ENCODE measurements at regions not wholly inside any gene's neighbourhood (a gene's known extent, or its start where the extent isn't known, plus 50 kb on each side); places are given as distances from the start of the nearest gene placed in this dataset.

GRCh38 chr16:26885674-26886073 is 181.1 kb upstream of the C16orf82 start:
- Histone ChIP-seq H3K27ac (ENCODE audit: low read depth, low read length) (no peak overlapping the region), H3K9me3 (ENCODE audit: insufficient read depth, low read depth, low read length) (peaks cover 3% of the 10 kb centered on the region), H3K4me3 (ENCODE audit: low read length) (no peak overlapping the region), H3K36me3 (ENCODE audit: insufficient read depth, low read length) (no peaks in the 10 kb centered on the region), H3K4me1 (ENCODE audit: insufficient read depth, low read length) (no peaks in the 10 kb centered on the region), H3K27me3 (ENCODE audit: insufficient read depth, low read length) (no peaks in the 10 kb centered on the region), H3K9ac (ENCODE audit: low read depth, low read length) (no peak overlapping the region)
- WGBS, result 92% methylated on average over 1 of the region's 1 CpG

- H3K9ac ChIP-seq (ENCODE audit: low read depth, low read length), result no peak overlapping the region
- no peak overlapping the region for H3K27ac ChIP-seq (ENCODE audit: low read depth, low read length)
These were observed 177.0 kb upstream of the C16orf82 start for GRCh38 chr16:26889740-26890139.

DNA sequence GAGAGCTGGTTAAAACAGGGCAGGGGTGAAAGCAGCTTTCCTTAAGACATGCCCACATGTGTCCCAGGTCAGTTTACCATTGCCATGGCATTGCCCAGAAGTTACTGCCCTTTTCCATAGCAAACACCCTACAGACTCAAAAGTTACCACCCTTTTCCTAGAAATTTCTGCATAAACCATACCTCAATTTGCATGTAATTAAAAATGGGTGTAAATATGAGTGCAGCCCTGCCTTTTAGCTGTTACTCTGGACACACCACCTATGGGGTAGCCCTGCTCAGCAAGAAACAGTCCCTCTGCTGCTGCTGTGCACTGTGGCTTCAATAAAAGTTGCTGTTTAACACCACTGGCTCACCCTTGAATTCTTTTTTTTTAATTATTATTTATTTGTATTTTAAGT is 168.5 kb upstream of the C16orf82 start:
- Histone ChIP-seq H3K36me3 (ENCODE audit: insufficient read depth, low read length) (no peaks in the 10 kb centered on the region), H3K9ac (ENCODE audit: low read depth, low read length) (no peak overlapping the region), H3K4me1 (ENCODE audit: insufficient read depth, low read length) (0 out of 2 replicates have a peak, but pooled peaks cover 6% of the 10 kb centered on the region), H3K9me3 (ENCODE audit: insufficient read depth, low read depth, low read length) (no peaks in the 10 kb centered on the region), H3K4me3 (ENCODE audit: low read length) (no peak overlapping the region), H3K27ac (ENCODE audit: low read depth, low read length) (no peak overlapping the region), H3K27me3 (ENCODE audit: insufficient read depth, low read length) (no peaks in the 10 kb centered on the region)

More at GRCh38 chr16:26889740-26890139, 177.0 kb upstream of the C16orf82 start:
- WGBS, result 96% methylated on average over 2 of the region's 2 CpGs
- no peaks in the 10 kb centered on the region for H3K27me3 ChIP-seq (ENCODE audit: insufficient read depth, low read length)
- peaks cover 1% of the 10 kb centered on the region for H3K9me3 ChIP-seq (ENCODE audit: insufficient read depth, low read depth, low read length)
- no peaks in the 10 kb centered on the region for H3K4me1 ChIP-seq (ENCODE audit: insufficient read depth, low read length)
- H3K4me3 ChIP-seq (ENCODE audit: low read length), result no peak overlapping the region
- H3K36me3 ChIP-seq (ENCODE audit: insufficient read depth, low read length), result no peaks in the 10 kb centered on the region

GRCh38 chr16:26901196-26901861 is 165.4 kb upstream of the C16orf82 start:
- 91% methylated on average over 6 of the region's 6 CpGs for WGBS
- Histone ChIP-seq H3K27me3 (ENCODE audit: insufficient read depth, low read length) (no peaks in the 10 kb centered on the region), H3K36me3 (ENCODE audit: insufficient read depth, low read length) (no peaks in the 10 kb centered on the region), H3K4me3 (ENCODE audit: low read length) (no peak overlapping the region), H3K27ac (ENCODE audit: low read depth, low read length) (no peak overlapping the region), H3K4me1 (ENCODE audit: insufficient read depth, low read length) (0 out of 2 replicates have a peak, but pooled peaks cover 2% of the 10 kb centered on the region), H3K9ac (ENCODE audit: low read depth, low read length) (no peak overlapping the region), H3K9me3 (ENCODE audit: insufficient read depth, low read depth, low read length) (no peaks in the 10 kb centered on the region)

- Histone ChIP-seq H3K4me1 (ENCODE audit: insufficient read depth, low read length) (no peaks in the 10 kb centered on the region), H3K4me3 (ENCODE audit: low read length) (no peak overlapping the region), H3K27me3 (ENCODE audit: insufficient read depth, low read length) (no peaks in the 10 kb centered on the region)
These were observed 164.7 kb upstream of the C16orf82 start for GRCh38 chr16:26901983-26902382.

DNA sequence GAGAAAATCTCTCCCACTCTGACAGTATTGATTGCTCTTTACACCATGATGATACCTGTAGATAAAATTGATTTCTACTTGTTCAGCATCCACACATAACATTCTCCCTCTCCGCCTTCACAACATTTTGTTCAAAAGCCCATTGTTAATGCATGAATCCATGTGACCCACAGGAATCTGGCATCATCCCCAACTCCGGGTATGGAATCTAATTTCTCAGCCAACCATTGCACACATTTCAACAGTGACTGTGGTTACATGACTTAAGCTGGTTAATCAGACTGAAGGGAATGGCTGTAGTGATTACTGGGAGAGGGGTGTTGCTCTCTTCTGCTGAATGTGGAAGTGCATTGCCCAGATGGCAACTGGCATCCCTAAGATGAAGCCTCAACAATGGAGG is 161.4 kb upstream of the C16orf82 start:
- Histone ChIP-seq H3K4me1 (ENCODE audit: insufficient read depth, low read length) (no peaks in the 10 kb centered on the region), H3K27ac (ENCODE audit: low read depth, low read length) (no peak overlapping the region), H3K36me3 (ENCODE audit: insufficient read depth, low read length) (no peaks in the 10 kb centered on the region), H3K9ac (ENCODE audit: low read depth, low read length) (no peak overlapping the region), H3K4me3 (ENCODE audit: low read length) (no peak overlapping the region), H3K9me3 (ENCODE audit: insufficient read depth, low read depth, low read length) (no peaks in the 10 kb centered on the region), H3K27me3 (ENCODE audit: insufficient read depth, low read length) (no peaks in the 10 kb centered on the region)
- WGBS, result 89% methylated on average over 2 of the region's 2 CpGs

More at GRCh38 chr16:26901983-26902382, 164.7 kb upstream of the C16orf82 start:
- no peaks in the 10 kb centered on the region for H3K9me3 ChIP-seq (ENCODE audit: insufficient read depth, low read depth, low read length)
- H3K36me3 ChIP-seq (ENCODE audit: insufficient read depth, low read length), result no peaks in the 10 kb centered on the region
- no peak overlapping the region for H3K27ac ChIP-seq (ENCODE audit: low read depth, low read length)
- no peak overlapping the region for H3K9ac ChIP-seq (ENCODE audit: low read depth, low read length)

DNA sequence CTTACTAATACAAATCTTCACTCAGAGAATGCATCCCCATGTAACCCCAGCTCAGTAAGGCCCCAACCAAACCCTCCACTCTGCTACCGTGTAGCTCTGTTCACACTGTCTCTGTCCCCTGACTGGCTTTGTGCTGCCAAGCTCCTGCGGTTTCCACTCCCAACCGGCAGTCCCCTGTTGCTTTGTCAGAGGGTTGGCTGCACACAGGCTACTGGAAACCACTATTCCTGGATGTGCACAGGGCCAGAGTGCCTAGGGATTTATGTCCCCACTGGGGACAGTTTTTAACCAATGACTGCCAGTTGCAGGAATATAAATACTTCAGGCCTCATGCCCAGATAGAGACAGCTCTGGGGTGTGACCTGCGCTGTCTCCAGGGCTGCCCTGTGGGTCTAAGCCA is 157.1 kb upstream of the C16orf82 start:
- no peaks in the 10 kb centered on the region for H3K9me3 ChIP-seq (ENCODE audit: insufficient read depth, low read depth, low read length)
- whole genome bisulfite sequencing, result 83% methylated on average over 4 of the region's 4 CpGs

GRCh38 chr16:26911436-26911835 is 155.3 kb upstream of the C16orf82 start:
- no peaks in the 10 kb centered on the region for H3K9me3 ChIP-seq (ENCODE audit: insufficient read depth, low read depth, low read length)
- no peak overlapping the region for H3K4me3 ChIP-seq (ENCODE audit: low read length)
- WGBS, result 86% methylated on average over 2 of the region's 2 CpGs
- H3K27ac ChIP-seq (ENCODE audit: low read depth, low read length), result no peak overlapping the region
- no peak overlapping the region for H3K9ac ChIP-seq (ENCODE audit: low read depth, low read length)
- H3K36me3 ChIP-seq (ENCODE audit: insufficient read depth, low read length), result no peaks in the 10 kb centered on the region
- H3K27me3 ChIP-seq (ENCODE audit: insufficient read depth, low read length), result no peaks in the 10 kb centered on the region
- no peaks in the 10 kb centered on the region for H3K4me1 ChIP-seq (ENCODE audit: insufficient read depth, low read length)

More for the DNA sequence above, 157.1 kb upstream of the C16orf82 start:
- Histone ChIP-seq H3K4me3 (ENCODE audit: low read length) (no peak overlapping the region), H3K27me3 (ENCODE audit: insufficient read depth, low read length) (no peaks in the 10 kb centered on the region), H3K4me1 (ENCODE audit: insufficient read depth, low read length) (no peaks in the 10 kb centered on the region), H3K9ac (ENCODE audit: low read depth, low read length) (no peak overlapping the region), H3K27ac (ENCODE audit: low read depth, low read length) (no peak overlapping the region), H3K36me3 (ENCODE audit: insufficient read depth, low read length) (no peaks in the 10 kb centered on the region)

GRCh38 chr16:26913851-26914250 is 152.9 kb upstream of the C16orf82 start:
- Histone ChIP-seq H3K9ac (ENCODE audit: low read depth, low read length) (no peak overlapping the region), H3K27ac (ENCODE audit: low read depth, low read length) (no peak overlapping the region), H3K9me3 (ENCODE audit: insufficient read depth, low read depth, low read length) (no peaks in the 10 kb centered on the region), H3K36me3 (ENCODE audit: insufficient read depth, low read length) (no peaks in the 10 kb centered on the region), H3K27me3 (ENCODE audit: insufficient read depth, low read length) (no peaks in the 10 kb centered on the region), H3K4me1 (ENCODE audit: insufficient read depth, low read length) (no peaks in the 10 kb centered on the region), H3K4me3 (ENCODE audit: low read length) (no peak overlapping the region)
- WGBS, result 92% methylated on average over 6 of the region's 6 CpGs

- Histone ChIP-seq H3K4me3 (ENCODE audit: low read length) (no peak overlapping the region), H3K9me3 (ENCODE audit: insufficient read depth, low read depth, low read length) (0 out of 2 replicates have a peak, but pooled peaks cover 1% of the 10 kb centered on the region), H3K9ac (ENCODE audit: low read depth, low read length) (no peak overlapping the region), H3K27ac (ENCODE audit: low read depth, low read length) (no peak overlapping the region), H3K27me3 (ENCODE audit: insufficient read depth, low read length) (no peaks in the 10 kb centered on the region), H3K36me3 (ENCODE audit: insufficient read depth, low read length) (no peaks in the 10 kb centered on the region), H3K4me1 (ENCODE audit: insufficient read depth, low read length) (no peaks in the 10 kb centered on the region)
- 92% methylated on average over 10 of the region's 10 CpGs for WGBS
These were observed 135.7 kb upstream of the C16orf82 start for GRCh38 chr16:26930786-26931581.

GRCh38 chr16:26950636-26951035 is 116.1 kb upstream of the C16orf82 start:
- H3K27me3 ChIP-seq (ENCODE audit: insufficient read depth, low read length), result peaks cover 14% of the 10 kb centered on the region; the same call in 1 of the 2 replicates

More at GRCh38 chr16:26950636-26951035, 116.1 kb upstream of the C16orf82 start:
- no peaks in the 10 kb centered on the region for H3K4me1 ChIP-seq (ENCODE audit: insufficient read depth, low read length)
- no peak overlapping the region for H3K4me3 ChIP-seq (ENCODE audit: low read length)
- no peak overlapping the region for H3K27ac ChIP-seq (ENCODE audit: low read depth, low read length)
- 81% methylated on average over 4 of the region's 4 CpGs for WGBS
- H3K9me3 ChIP-seq (ENCODE audit: insufficient read depth, low read depth, low read length), result no peaks in the 10 kb centered on the region
- no peak overlapping the region for H3K9ac ChIP-seq (ENCODE audit: low read depth, low read length)
- H3K36me3 ChIP-seq (ENCODE audit: insufficient read depth, low read length), result no peaks in the 10 kb centered on the region
